Sigmoid colon (tissue), 6 donors: ENCODE measurements at regions not wholly inside any gene's neighbourhood (a gene's known extent, or its start where the extent isn't known, plus 50 kb on each side); places are given as distances from the start of the nearest gene placed in this dataset.

Source experiments
- DNase-seq: peaks from one replicate; pipeline ENCODE4 v3.0.0-alpha.2; 2019
- H3K27ac ChIP-seq, 4 donors: fragments of 200-600 bp; sonication (generic); one replicate each; pipeline ENCODE4 v1.5.1; 2016 to 2019; ENCODE audit warnings: mild to moderate bottlenecking in 1 of 4
- H3K27me3 ChIP-seq, 3 donors: fragments of 200-600 bp; sonication (generic); one replicate each; pipeline ENCODE4 v1.5.1; 2019; ENCODE audit warnings: mild to moderate bottlenecking in 1 of 3
- H3K36me3 ChIP-seq, 4 donors: fragments of 200-600 bp; sonication (generic); one replicate each; pipeline ENCODE4 v1.5.1; 2016 to 2019
- H3K4me1 ChIP-seq, 4 donors: fragments of 200-600 bp; sonication (generic); one replicate each; pipeline ENCODE4 v1.5.1; 2017 to 2019
- H3K4me3 ChIP-seq, 4 donors: fragments of 200-600 bp; sonication (generic); one replicate each; pipeline ENCODE4 v1.5.1; 2017 to 2019; ENCODE audit warnings: mild to moderate bottlenecking in 2 of 4, moderate library complexity in 1 of 4
- H3K9me3 ChIP-seq, 4 donors: fragments of 200-600 bp in 3 of 4; sonication (generic) in 3 of 4; one replicate each; pipeline versions ENCODE4 v1.5.1 to v1.6.1; 2013 to 2019
- CTCF ChIP-seq, 4 experiments: fragments of 450-650 bp in 3 of 4; fragments of 200-600 bp in 1 of 4; IDR thresholded peaks; one replicate each; pipeline ENCODE4 v1.5.1; 2016 to 2019; ENCODE audit warnings: antibody characterized with exemption in 4 of 4, mild to moderate bottlenecking in 3 of 4, moderate library complexity in 2 of 4
- EP300 ChIP-seq, 4 donors: sonication (generic); formaldehyde crosslinking; IDR thresholded peaks; one replicate each; pipeline ENCODE4 v1.6.1; 2017; ENCODE audit warnings: antibody characterized with exemption in 4 of 4
- POLR2A ChIP-seq, 2 donors: fragments of 450-650 bp; IDR thresholded peaks; one replicate each; pipeline ENCODE4 v1.6.1; 2016; ENCODE audit warnings: antibody characterized with exemption in 2 of 2, mild to moderate bottlenecking in 2 of 2, moderate library complexity in 2 of 2
- POLR2AphosphoS5 ChIP-seq, 4 donors: sonication (generic); formaldehyde crosslinking; IDR thresholded peaks; one replicate each; pipeline ENCODE4 v1.6.1; 2017; ENCODE audit warnings: antibody characterized with exemption in 4 of 4
- WGBS, 2 donors: extraction: QIAGEN DNeasy Blood & Tissue Kit; methylation state at CpG; one replicate each; pipeline ENCODE4 v1.1.7; 2013; 5-methylcytosine and 5-hydroxymethylcytosine counted together
- intact Hi-C: fragments of 100-400 bp; cut with DNase I; formaldehyde crosslinking; loops from one replicate; pipeline ENCODE4 v1.15.1; 2023
- donor health status: healthy with polysubstance abuse.
- donor health status: healthy.

GRCh38 chr5:101153526-101153925 lies 250.4 kb upstream of the ST8SIA4 start:
- 70 to 74% methylated on average over 1 of the region's 1 CpG for WGBS, 2 donors
- Histone ChIP-seq H3K9me3 (no peaks in the 10 kb centered on the region), H3K4me1 (no peaks in the 10 kb centered on the region), H3K36me3 (no peaks in the 10 kb centered on the region), H3K4me3 (no peak overlapping the region), H3K27ac (no peak overlapping the region), H3K27me3 (no peaks in the 10 kb centered on the region)
- TF ChIP-seq POLR2AphosphoS5 (IDR thresholded peaks at IDR 0.05) (no peak), POLR2A (IDR thresholded peaks at IDR 0.05) (no peak), CTCF (IDR thresholded peaks at IDR 0.05) (no peak), EP300 (IDR thresholded peaks at IDR 0.05) (no peak)
- intact Hi-C loops: no loop called here
- DNase-seq: no peak

- no peaks in the 10 kb centered on the region for H3K9me3 ChIP-seq
- TF ChIP-seq CTCF (IDR thresholded peaks at IDR 0.05): no peak
- no peak for TF ChIP-seq POLR2AphosphoS5 (IDR thresholded peaks at IDR 0.05)
- TF ChIP-seq POLR2A (IDR thresholded peaks at IDR 0.05): no peak
- H3K27ac ChIP-seq: no peak overlapping the region
- no peaks in the 10 kb centered on the region for H3K27me3 ChIP-seq
- no peak for DNase-seq
- no peak overlapping the region for H3K4me3 ChIP-seq
- intact Hi-C loops: no loop called here
- no peaks in the 10 kb centered on the region for H3K4me1 ChIP-seq
- H3K36me3 ChIP-seq: no peaks in the 10 kb centered on the region
These were observed 240.4 kb upstream of the ST8SIA4 start for GRCh38 chr5:101143526-101143925.

GRCh38 chr5:101142102-101142501 lies 239.0 kb upstream of the ST8SIA4 start:
- TF ChIP-seq POLR2AphosphoS5 (IDR thresholded peaks at IDR 0.05) (no peak), POLR2A (IDR thresholded peaks at IDR 0.05) (no peak)
- DNase-seq: no peak

GRCh38 chr5:101136454-101136853 lies 233.4 kb upstream of the ST8SIA4 start:
- 46 to 69% methylated on average over 3 of the region's 3 CpGs for WGBS, 2 donors
- H3K27me3 ChIP-seq: no peaks in the 10 kb centered on the region
- H3K9me3 ChIP-seq: no peaks in the 10 kb centered on the region
- no peak overlapping the region for H3K27ac ChIP-seq
- intact Hi-C loops: no loop called here
- no peak overlapping the region for H3K4me3 ChIP-seq
- H3K4me1 ChIP-seq: no peaks in the 10 kb centered on the region
- DNase-seq: no peak
- H3K36me3 ChIP-seq: no peaks in the 10 kb centered on the region
- TF ChIP-seq CTCF (IDR thresholded peaks at IDR 0.05): no peak
- no peak for TF ChIP-seq POLR2AphosphoS5 (IDR thresholded peaks at IDR 0.05)
- TF ChIP-seq EP300 (IDR thresholded peaks at IDR 0.05): no peak
- no peak for TF ChIP-seq POLR2A (IDR thresholded peaks at IDR 0.05)

More at GRCh38 chr5:101142102-101142501, 239.0 kb upstream of the ST8SIA4 start:
- Histone ChIP-seq H3K36me3 (no peaks in the 10 kb centered on the region), H3K27ac (no peak overlapping the region), H3K4me3 (no peak overlapping the region), H3K27me3 (no peaks in the 10 kb centered on the region), H3K4me1 (no peaks in the 10 kb centered on the region), H3K9me3 (no peaks in the 10 kb centered on the region)
- intact Hi-C loops: no loop called here
- 92 to 95% methylated on average over 3 of the region's 3 CpGs for WGBS, 2 donors

GRCh38 chr5:101123363-101123762 lies 220.3 kb upstream of the ST8SIA4 start:
- intact Hi-C loops: no loop called here
- WGBS, 2 donors: 95 to 99% methylated on average over 2 of the region's 2 CpGs
- TF ChIP-seq POLR2AphosphoS5 (IDR thresholded peaks at IDR 0.05) (no peak), POLR2A (IDR thresholded peaks at IDR 0.05) (no peak), EP300 (IDR thresholded peaks at IDR 0.05) (no peak), CTCF (IDR thresholded peaks at IDR 0.05) (no peak)

More at GRCh38 chr5:101123363-101123762, 220.3 kb upstream of the ST8SIA4 start:
- Histone ChIP-seq H3K36me3 (no peaks in the 10 kb centered on the region), H3K4me1 (no peaks in the 10 kb centered on the region), H3K4me3 (no peak overlapping the region), H3K27me3 (no peaks in the 10 kb centered on the region), H3K27ac (no peak overlapping the region), H3K9me3 (no peaks in the 10 kb centered on the region)
- no peak for DNase-seq
